Vagina (tissue), 2 donors: ENCODE measurements at regions not wholly inside any gene's neighbourhood (a gene's known extent, or its start where the extent isn't known, plus 50 kb on each side); places are given as distances from the start of the nearest gene placed in this dataset.

ENCODE experiments used
- CTCF ChIP-seq, 3 experiments: fragments of 450-650 bp in 2 of 3; fragments of 200-600 bp in 1 of 3; sonication (generic) in 1 of 3; IDR thresholded peaks; one replicate each; pipeline ENCODE4 v1.5.1; 2017 to 2019; ENCODE audit warnings: antibody characterized with exemption in 3 of 3, mild to moderate bottlenecking in 2 of 3, moderate library complexity in 2 of 3
- POLR2A ChIP-seq, 2 donors: fragments of 450-650 bp; IDR thresholded peaks; one replicate each; pipeline ENCODE4 v1.6.1; 2017; ENCODE audit warnings: antibody characterized with exemption in 2 of 2, mild to moderate bottlenecking in 2 of 2, moderate library complexity in 2 of 2
- POLR2AphosphoS5 ChIP-seq, 2 donors: sonication (generic); formaldehyde crosslinking; IDR thresholded peaks; one replicate each; pipeline ENCODE4 v1.9.0; 2017; ENCODE audit warnings: antibody characterized with exemption in 2 of 2, mild to moderate bottlenecking in 2 of 2, low read depth in 1 of 2; ENCODE audit not compliant: insufficient read depth in 1 of 2

DNA sequence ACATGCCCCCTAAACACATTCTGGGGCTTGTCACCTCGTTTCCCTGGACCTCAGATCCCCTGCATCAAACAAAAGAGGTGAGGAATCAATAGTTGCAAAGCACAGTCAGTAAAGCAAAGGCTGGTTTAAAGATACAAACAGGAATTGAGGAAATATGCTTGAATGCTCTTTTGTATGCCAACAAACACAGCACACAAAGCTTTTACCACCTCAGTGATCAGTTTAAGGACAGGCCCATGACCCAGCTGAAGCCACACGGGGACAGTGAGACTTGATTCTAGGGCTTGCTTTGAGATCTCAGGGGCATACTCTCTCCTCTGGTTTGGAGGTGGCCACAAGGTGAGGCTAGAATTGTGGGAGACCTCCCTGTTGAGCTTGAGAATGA, 182.9 kb upstream of the CST7 start:
- TF ChIP-seq POLR2AphosphoS5 (IDR thresholded peaks at IDR 0.05; ENCODE audit: insufficient read depth in 1 of 2, low read depth in 1 of 2) (no peak), CTCF (IDR thresholded peaks at IDR 0.05) (no peak), POLR2A (IDR thresholded peaks at IDR 0.05) (no peak)
